ENCODE measurements at regions not wholly inside any gene's neighbourhood (a gene's known extent, or its start where the extent isn't known, plus 50 kb on each side); places are given as distances from the start of the nearest gene placed in this dataset.

GRCh38 chr9:71269859-71270258 lies 148.4 kb upstream of the TRPM3 start:
- TF ChIP-seq EP300 (IDR thresholded peaks at IDR 0.05; ENCODE audit: borderline replicate concordance) (no peak), FOXM1 (IDR thresholded peaks at IDR 0.05; ENCODE audit: borderline replicate concordance, low read depth) (no peak), USF1 (IDR thresholded peaks at IDR 0.05) (no peak), CREB1 (IDR thresholded peaks at IDR 0.05; ENCODE audit: low read depth) (no peak), EGR1 (IDR thresholded peaks at IDR 0.05) (no peak), YY1 (IDR thresholded peaks at IDR 0.05; ENCODE audit: low read depth) (no peak), NFIC (IDR thresholded peaks at IDR 0.05) (no peak), TAF1 (IDR thresholded peaks at IDR 0.05; ENCODE audit: low read depth) (no peak), RAD21 (IDR thresholded peaks at IDR 0.05; ENCODE audit: low read depth) (no peak), TCF12 (IDR thresholded peaks at IDR 0.05; ENCODE audit: low read depth) (no peak), REST (IDR thresholded peaks at IDR 0.05; ENCODE audit: low read depth) (no peak), ZBTB7A (IDR thresholded peaks at IDR 0.05; ENCODE audit: low read depth) (no peak), TEAD4 (IDR thresholded peaks at IDR 0.05) (no peak), CEBPB (IDR thresholded peaks at IDR 0.05) (no peak)
- TF ChIP-seq, protein P1, sequence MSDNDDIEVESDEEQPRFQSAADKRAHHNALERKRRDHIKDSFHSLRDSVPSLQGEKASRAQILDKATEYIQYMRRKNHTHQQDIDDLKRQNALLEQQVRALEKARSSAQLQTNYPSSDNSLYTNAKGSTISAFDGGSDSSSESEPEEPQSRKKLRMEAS (IDR thresholded peaks at IDR 0.05): no peak

DNA sequence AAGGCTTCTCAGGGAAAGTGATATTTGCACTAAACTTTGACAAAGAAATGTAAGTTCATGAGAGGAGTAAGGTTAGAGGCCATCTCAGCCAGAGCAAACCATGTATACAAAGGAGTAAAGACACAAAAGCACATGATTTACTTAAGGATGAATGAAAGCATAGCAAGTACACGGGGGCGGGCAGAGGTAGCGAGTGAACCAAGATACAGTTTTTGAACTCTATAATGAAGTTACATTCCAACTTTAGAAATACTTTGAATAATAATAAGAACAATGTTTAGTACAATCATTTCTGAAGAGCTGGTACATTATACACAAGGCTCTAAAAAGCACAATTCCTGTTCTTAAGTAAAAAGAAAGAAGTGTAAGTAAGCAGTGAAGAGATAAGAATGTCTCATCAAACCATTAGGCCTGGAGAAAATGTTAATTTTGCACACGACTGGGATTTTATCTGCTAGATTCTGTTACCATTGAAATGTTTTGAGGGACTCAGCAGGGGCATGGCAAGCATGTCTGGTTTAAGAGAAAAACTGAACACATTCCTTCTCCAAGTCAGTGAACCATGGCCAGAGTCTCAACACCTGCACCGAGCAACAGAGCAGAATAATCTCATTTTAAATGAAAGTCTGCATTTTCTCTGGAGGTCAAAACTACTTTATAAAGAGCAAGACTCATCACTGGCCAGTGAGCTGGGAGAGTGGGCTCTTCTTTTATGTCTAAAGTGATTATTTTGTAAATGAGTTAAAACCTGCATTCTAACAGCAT lies 147.6 kb upstream of the TRPM3 start:
- TF ChIP-seq USF1 (IDR thresholded peaks at IDR 0.05) (no peak), CEBPB (IDR thresholded peaks at IDR 0.05) (no peak), ZBTB7A (IDR thresholded peaks at IDR 0.05; ENCODE audit: low read depth) (no peak), TAF1 (IDR thresholded peaks at IDR 0.05; ENCODE audit: low read depth) (no peak), CREB1 (IDR thresholded peaks at IDR 0.05; ENCODE audit: low read depth) (no peak)

- no peak for TF ChIP-seq YY1 (IDR thresholded peaks at IDR 0.05; ENCODE audit: low read depth)
Measured at GRCh38 chr9:71263451-71263850, 142.0 kb upstream of the TRPM3 start.

GRCh38 chr9:71254592-71255277 lies 133.3 kb upstream of the TRPM3 start:
- TF ChIP-seq YY1 (IDR thresholded peaks at IDR 0.05; ENCODE audit: low read depth): no peak
- TF ChIP-seq, protein P1 (IDR thresholded peaks at IDR 0.05): no peak
- no peak for TF ChIP-seq RAD21 (IDR thresholded peaks at IDR 0.05; ENCODE audit: low read depth)
- TF ChIP-seq NFIC (IDR thresholded peaks at IDR 0.05): no peak

DNA sequence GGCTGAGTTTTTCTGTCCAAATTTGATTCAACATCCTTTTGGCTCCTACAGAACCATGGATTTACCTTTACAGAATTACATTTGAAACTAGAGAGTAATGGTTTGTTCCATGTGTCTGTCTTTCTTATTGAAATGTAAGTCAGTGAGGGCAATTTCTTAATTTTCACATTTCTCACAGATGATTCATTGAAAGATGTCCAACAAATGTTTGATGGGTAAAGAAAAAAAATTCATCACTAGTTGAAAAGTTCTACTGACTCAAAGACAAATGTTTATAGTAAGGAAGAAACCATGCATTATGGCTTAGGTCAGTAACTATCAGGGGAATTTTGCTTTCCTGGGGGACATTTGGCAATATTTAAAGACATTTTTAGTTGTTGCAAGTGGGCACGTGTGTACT lies 131.6 kb upstream of the TRPM3 start:
- TF ChIP-seq, protein P1 (IDR thresholded peaks at IDR 0.05): no peak
- TF ChIP-seq FOXM1 (IDR thresholded peaks at IDR 0.05; ENCODE audit: borderline replicate concordance, low read depth) (no peak), CEBPB (IDR thresholded peaks at IDR 0.05) (no peak), ZBTB7A (IDR thresholded peaks at IDR 0.05; ENCODE audit: low read depth) (no peak), RAD21 (IDR thresholded peaks at IDR 0.05; ENCODE audit: low read depth) (no peak), EP300 (IDR thresholded peaks at IDR 0.05; ENCODE audit: borderline replicate concordance) (no peak), NFIC (IDR thresholded peaks at IDR 0.05) (no peak), USF1 (IDR thresholded peaks at IDR 0.05) (no peak), EGR1 (IDR thresholded peaks at IDR 0.05) (no peak), TEAD4 (IDR thresholded peaks at IDR 0.05) (no peak), CREB1 (IDR thresholded peaks at IDR 0.05; ENCODE audit: low read depth) (no peak)

GRCh38 chr9:71250581-71250980 lies 129.2 kb upstream of the TRPM3 start:
- TF ChIP-seq FOXM1 (IDR thresholded peaks at IDR 0.05; ENCODE audit: borderline replicate concordance, low read depth): no peak
- no peak for TF ChIP-seq NFIC (IDR thresholded peaks at IDR 0.05)
- no peak for TF ChIP-seq TAF1 (IDR thresholded peaks at IDR 0.05; ENCODE audit: low read depth)
- no peak for TF ChIP-seq YY1 (IDR thresholded peaks at IDR 0.05; ENCODE audit: low read depth)
- no peak for TF ChIP-seq EGR1 (IDR thresholded peaks at IDR 0.05)
- TF ChIP-seq, protein P1 (IDR thresholded peaks at IDR 0.05): no peak
- TF ChIP-seq USF1 (IDR thresholded peaks at IDR 0.05): no peak
- no peak for TF ChIP-seq CREB1 (IDR thresholded peaks at IDR 0.05; ENCODE audit: low read depth)
- TF ChIP-seq CEBPB (IDR thresholded peaks at IDR 0.05): no peak
- no peak for TF ChIP-seq TEAD4 (IDR thresholded peaks at IDR 0.05)
- no peak for TF ChIP-seq ZBTB7A (IDR thresholded peaks at IDR 0.05; ENCODE audit: low read depth)
- TF ChIP-seq EP300 (IDR thresholded peaks at IDR 0.05; ENCODE audit: borderline replicate concordance): no peak
- no peak for TF ChIP-seq REST (IDR thresholded peaks at IDR 0.05; ENCODE audit: low read depth)
- TF ChIP-seq RAD21 (IDR thresholded peaks at IDR 0.05; ENCODE audit: low read depth): no peak
- no peak for TF ChIP-seq TCF12 (IDR thresholded peaks at IDR 0.05; ENCODE audit: low read depth)

Data from Ishikawa (cell line).